ENCODE measurements at regions not wholly inside any gene's neighbourhood (a gene's known extent, or its start where the extent isn't known, plus 50 kb on each side); places are given as distances from the start of the nearest gene placed in this dataset.
A peak's percentile ranks its signal among the peaks of the same experiment; 100 is the strongest.

- no peak overlapping the region for H3K4me2 ChIP-seq (ENCODE audit: low read depth, low read length)
- no peak overlapping the region for H3K4ac ChIP-seq (ENCODE audit: low read depth, low read length)
- TF ChIP-seq MAZ (IDR thresholded peaks at IDR 0.05; ENCODE audit: borderline replicate concordance, low read depth, low read length) (no peak), RAD21 (IDR thresholded peaks at IDR 0.05; ENCODE audit: low read length) (no peak), POLR2A (IDR thresholded peaks at IDR 0.05; ENCODE audit: low read depth, low read length) (no peak), BHLHE40 (IDR thresholded peaks at IDR 0.05; ENCODE audit: low read depth, low read length) (no peak), CHD1 (IDR thresholded peaks at IDR 0.05; ENCODE audit: low read depth, low read length) (no peak), MXI1 (IDR thresholded peaks at IDR 0.05; ENCODE audit: borderline replicate concordance, low read depth, low read length) (no peak), FOS (IDR thresholded peaks at IDR 0.05; ENCODE audit: low read depth, low read length) (no peak), NFE2L2 (IDR thresholded peaks at IDR 0.05; ENCODE audit: low read depth, low read length) (no peak), RFX5 (IDR thresholded peaks at IDR 0.05; ENCODE audit: low read depth, low read length) (no peak), CEBPB (IDR thresholded peaks at IDR 0.05; ENCODE audit: low read depth, low read length) (no peak), SMC3 (IDR thresholded peaks at IDR 0.05; ENCODE audit: low read depth, low read length) (no peak), RCOR1 (IDR thresholded peaks at IDR 0.05; ENCODE audit: insufficient replicate concordance, low read length) (no peak)
- TF ChIP-seq, protein P1, sequence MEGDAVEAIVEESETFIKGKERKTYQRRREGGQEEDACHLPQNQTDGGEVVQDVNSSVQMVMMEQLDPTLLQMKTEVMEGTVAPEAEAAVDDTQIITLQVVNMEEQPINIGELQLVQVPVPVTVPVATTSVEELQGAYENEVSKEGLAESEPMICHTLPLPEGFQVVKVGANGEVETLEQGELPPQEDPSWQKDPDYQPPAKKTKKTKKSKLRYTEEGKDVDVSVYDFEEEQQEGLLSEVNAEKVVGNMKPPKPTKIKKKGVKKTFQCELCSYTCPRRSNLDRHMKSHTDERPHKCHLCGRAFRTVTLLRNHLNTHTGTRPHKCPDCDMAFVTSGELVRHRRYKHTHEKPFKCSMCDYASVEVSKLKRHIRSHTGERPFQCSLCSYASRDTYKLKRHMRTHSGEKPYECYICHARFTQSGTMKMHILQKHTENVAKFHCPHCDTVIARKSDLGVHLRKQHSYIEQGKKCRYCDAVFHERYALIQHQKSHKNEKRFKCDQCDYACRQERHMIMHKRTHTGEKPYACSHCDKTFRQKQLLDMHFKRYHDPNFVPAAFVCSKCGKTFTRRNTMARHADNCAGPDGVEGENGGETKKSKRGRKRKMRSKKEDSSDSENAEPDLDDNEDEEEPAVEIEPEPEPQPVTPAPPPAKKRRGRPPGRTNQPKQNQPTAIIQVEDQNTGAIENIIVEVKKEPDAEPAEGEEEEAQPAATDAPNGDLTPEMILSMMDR (conservative IDR thresholded peaks at IDR 0.05; ENCODE audit: low read depth, low read length), result no peak
- TF ChIP-seq, protein P2, sequence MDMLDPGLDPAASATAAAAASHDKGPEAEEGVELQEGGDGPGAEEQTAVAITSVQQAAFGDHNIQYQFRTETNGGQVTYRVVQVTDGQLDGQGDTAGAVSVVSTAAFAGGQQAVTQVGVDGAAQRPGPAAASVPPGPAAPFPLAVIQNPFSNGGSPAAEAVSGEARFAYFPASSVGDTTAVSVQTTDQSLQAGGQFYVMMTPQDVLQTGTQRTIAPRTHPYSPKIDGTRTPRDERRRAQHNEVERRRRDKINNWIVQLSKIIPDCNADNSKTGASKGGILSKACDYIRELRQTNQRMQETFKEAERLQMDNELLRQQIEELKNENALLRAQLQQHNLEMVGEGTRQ (IDR thresholded peaks at IDR 0.05; ENCODE audit: low read depth, low read length), result no peak
- H3K27ac ChIP-seq (ENCODE audit: insufficient read depth, low read length), result no peak overlapping the region
- H3K14ac ChIP-seq (replicated peaks; ENCODE audit: low read depth, low read length), result no peak overlapping the region
- no peak overlapping the region for H2BK20ac ChIP-seq (ENCODE audit: low read depth, low read length)
- WGBS, 2 experiments (ENCODE audit: extremely low coverage in 2 of 2, insufficient read length in 1 of 2), result no CpG with 5 or more reads among the region's 2 CpGs
- ChIA-PET POLR2A (ENCODE audit: unreplicated experiment) (no interaction called here), CTCF (interaction anchor here (0.5 kb wide), 1 partner anchor 26 kb away, joined by 3 read pairs; no protein-coding TSS in a partner anchor)
- BruUV-seq (replicated peaks), result no TSS peak
- H2AK9ac ChIP-seq (replicated peaks; ENCODE audit: low read depth, low read length, poor library complexity), result no peak overlapping the region
- no peak overlapping the region for H3K18ac ChIP-seq (ENCODE audit: low read depth, low read length)
- no peak overlapping the region for H4K8ac ChIP-seq (ENCODE audit: low read depth in 2 of 2, low read length in 2 of 2)
- H2AK5ac ChIP-seq (ENCODE audit: low read depth, low read length), result no peak overlapping the region
- in situ Hi-C loops (cut with MboI; ENCODE audit: low sequenced_read_pairs), result no loop called here
- H3K23ac ChIP-seq (ENCODE audit: low read depth, low read length), result no peak overlapping the region
- no peaks in the 10 kb centered on the region for H3K36me3 ChIP-seq (ENCODE audit: control insufficient read depth, insufficient read depth, low read length)
- no peaks in the 10 kb centered on the region for H3K4me1 ChIP-seq (ENCODE audit: control insufficient read depth, insufficient read depth, low read length)
- no peak overlapping the region for H4K5ac ChIP-seq (ENCODE audit: low read depth, low read length)
- H3K9me1 ChIP-seq (ENCODE audit: insufficient read depth, low read length), result 0 out of 2 replicates have a peak, but pooled peaks cover 2% of the 10 kb centered on the region
- peaks cover 9% of the 10 kb centered on the region for H3K27me3 ChIP-seq (ENCODE audit: control insufficient read depth, insufficient read depth, low read length)
- no peak overlapping the region for H2AFZ ChIP-seq (replicated peaks; ENCODE audit: low read length, poor library complexity)
- no peak overlapping the region for H2BK5ac ChIP-seq (ENCODE audit: low read depth, low read length, poor library complexity, severe bottlenecking)
- no peak overlapping the region for H3K9ac ChIP-seq (ENCODE audit: low read depth, low read length)
- no peak overlapping the region for H2BK120ac ChIP-seq (ENCODE audit: low read depth, low read length)
- no peaks in the 10 kb centered on the region for H3K9me3 ChIP-seq (ENCODE audit: control insufficient read depth, insufficient read depth, low read length)
- intact Hi-C loops (cut with micrococcal nuclease), result no loop called here
- H2BK15ac ChIP-seq (ENCODE audit: low read depth, low read length), result no peak overlapping the region
- H3K79me1 ChIP-seq (ENCODE audit: low read depth in 1 of 2, low read length in 2 of 2), result no peaks in the 10 kb centered on the region
- DNase-seq, result peak; percentile 16
- H3K4me3 ChIP-seq (ENCODE audit: insufficient read depth, low read depth, low read length), result no peak overlapping the region
- ATAC-seq (ENCODE audit: low read depth), result no peak
- no peak overlapping the region for H4K91ac ChIP-seq (ENCODE audit: insufficient read depth, low read depth, low read length)
- H4K20me1 ChIP-seq (ENCODE audit: insufficient read depth, low read length), result no peaks in the 10 kb centered on the region
- H3K56ac ChIP-seq (ENCODE audit: extremely low read depth, insufficient read depth, low read length), result no peak overlapping the region
- dilution Hi-C loops (cut with HindIII; ENCODE audit: low sequenced_read_pairs, unreplicated experiment), result no loop called here
These were observed 298.9 kb upstream of the NCKAP5 start for GRCh38 chr2:133867166-133867565.
